GM23248 (cell line): ENCODE measurements at regions not wholly inside any gene's neighbourhood (a gene's known extent, or its start where the extent isn't known, plus 50 kb on each side); places are given as distances from the start of the nearest gene placed in this dataset.

ENCODE experiments used
- DNase-seq: peaks from one replicate; pipeline ENCODE4 v3.0.0-alpha.2; 2015
- H2AFZ ChIP-seq: fragments of 200-600 bp; sonication (generic); 2 replicates; pipeline ENCODE4 v1.6.1; 2016; ENCODE audit warnings: antibody characterized with exemption
- H3F3A ChIP-seq: fragments of 200-600 bp; sonication (generic); 2 replicates; pipeline ENCODE4 v1.6.1; 2016; ENCODE audit warnings: mild to moderate bottlenecking, antibody characterized with exemption, mixed run types; ENCODE audit not compliant: insufficient read depth
- H3K27ac ChIP-seq: fragments of 200-600 bp; sonication (generic); 2 replicates; pipeline ENCODE4 v1.5.1; 2016; ENCODE audit warnings: mild to moderate bottlenecking
- H3K27me3 ChIP-seq: fragments of 200-600 bp; sonication (generic); replicated peaks from 2 replicates; pipeline ENCODE4 v1.6.1; 2016; ENCODE audit warnings: mild to moderate bottlenecking; ENCODE audit not compliant: insufficient read depth
- H3K36me3 ChIP-seq: fragments of 200-600 bp; sonication (generic); 2 replicates; pipeline ENCODE4 v1.6.1; 2016; ENCODE audit warnings: low read depth, mild to moderate bottlenecking
- H3K4me1 ChIP-seq: fragments of 200-600 bp; sonication (generic); 2 replicates; pipeline ENCODE4 v1.6.1; 2016; ENCODE audit warnings: mild to moderate bottlenecking; ENCODE audit not compliant: insufficient read depth
- H3K4me2 ChIP-seq: fragments of 200-600 bp; sonication (generic); one replicate; pipeline ENCODE4 v1.6.1; 2016; ENCODE audit warnings: mild to moderate bottlenecking; ENCODE audit not compliant: unreplicated experiment
- H3K4me3 ChIP-seq: fragments of 200-600 bp; sonication (generic); 2 replicates; pipeline ENCODE4 v1.5.1; 2016; ENCODE audit warnings: mild to moderate bottlenecking
- H3K79me2 ChIP-seq: fragments of 200-600 bp; sonication (generic); 2 replicates; pipeline ENCODE4 v1.6.1; 2016; ENCODE audit warnings: mild to moderate bottlenecking; ENCODE audit not compliant: insufficient read depth
- H3K9ac ChIP-seq: fragments of 200-600 bp; sonication (generic); 2 replicates; pipeline ENCODE4 v1.6.1; 2016; ENCODE audit warnings: mild to moderate bottlenecking
- H3K9me2 ChIP-seq: fragments of 200-600 bp; sonication (generic); 2 replicates; pipeline ENCODE4 v1.6.1; 2016; ENCODE audit warnings: mixed run types, mild to moderate bottlenecking, moderate library complexity; ENCODE audit not compliant: insufficient read depth
- H3K9me3 ChIP-seq: fragments of 200-600 bp; sonication (generic); one replicate; pipeline ENCODE4 v1.6.1; 2017; ENCODE audit warnings: low read depth
- H4K20me1 ChIP-seq: fragments of 200-600 bp; sonication (generic); 2 replicates; pipeline ENCODE4 v1.6.0; 2016; ENCODE audit not compliant: insufficient read depth
- EZH2 ChIP-seq: fragments of 200-600 bp; sonication (generic); IDR thresholded peaks from 2 replicates; pipeline ENCODE4 v1.6.1; 2018; ENCODE audit warnings: antibody characterized with exemption, mild to moderate bottlenecking; ENCODE audit not compliant: insufficient read depth, poor library complexity, severe bottlenecking
- EZH2phosphoT487 ChIP-seq: fragments of 200-600 bp; sonication (generic); IDR thresholded peaks from 2 replicates; pipeline ENCODE4 v1.6.1; 2018; ENCODE audit warnings: antibody characterized with exemption, moderate library complexity, mild to moderate bottlenecking, low read depth; ENCODE audit not compliant: insufficient read depth
- WGBS, 2 experiments: methylation state at CpG; one replicate each; pipeline ENCODE4 v1.1.6; 2015 to 2017; ENCODE audit warnings: low lambda C conversion rate in 2 of 2, low coverage in 1 of 2; ENCODE audit errors: missing lambda C conversion rate in 2 of 2; 5-methylcytosine and 5-hydroxymethylcytosine counted together
- in situ Hi-C: fragments of 300-500 bp; cut with MboI; formaldehyde crosslinking; loops from 2 replicates; pipeline ENCODE4 v1.15.0; 2020

- Histone ChIP-seq H4K20me1 (no peaks in the 10 kb centered on the region), H3K4me2 (no peak overlapping the region), H3K36me3 (no peaks in the 10 kb centered on the region), H3K79me2 (no peaks in the 10 kb centered on the region), H2AFZ (no peak overlapping the region), H3K27ac (no peak overlapping the region), H3F3A (no peaks in the 10 kb centered on the region), H3K9ac (no peak overlapping the region), H3K9me2 (no peaks in the 10 kb centered on the region), H3K9me3 (no peaks in the 10 kb centered on the region), H3K4me3 (no peak overlapping the region), H3K4me1 (no peaks in the 10 kb centered on the region), H3K27me3 (no peaks in the 10 kb centered on the region)
- no peak for TF ChIP-seq EZH2
- no peak for TF ChIP-seq EZH2phosphoT487
- no peak for DNase-seq
- WGBS, 2 experiments, result 34 to 43% methylated on average over 9 of the region's 9 CpGs
- in situ Hi-C loops, result no loop called here
Observed at GRCh38 chr15:46773016-46773415, 944.3 kb upstream of the SEMA6D start.

GRCh38 chr15:46778876-46779275 is 938.4 kb upstream of the SEMA6D start:
- no peaks in the 10 kb centered on the region for H3K79me2 ChIP-seq

GRCh38 chr15:46786590-46787285 is 930.6 kb upstream of the SEMA6D start:
- WGBS, 2 experiments, result 10 to 14% methylated on average over 5 of the region's 5 CpGs
- in situ Hi-C loops, result no loop called here
- DNase-seq, result no peak
- Histone ChIP-seq H3K4me1 (no peaks in the 10 kb centered on the region), H3K27ac (no peak overlapping the region), H3K9ac (no peak overlapping the region), H3K27me3 (no peaks in the 10 kb centered on the region), H3K9me3 (no peaks in the 10 kb centered on the region), H3F3A (no peaks in the 10 kb centered on the region), H3K4me2 (no peak overlapping the region), H3K36me3 (no peaks in the 10 kb centered on the region), H3K9me2 (no peaks in the 10 kb centered on the region), H4K20me1 (no peaks in the 10 kb centered on the region), H3K79me2 (no peaks in the 10 kb centered on the region), H3K4me3 (no peak overlapping the region), H2AFZ (no peak overlapping the region)
- TF ChIP-seq EZH2 (no peak), EZH2phosphoT487 (no peak)

More at GRCh38 chr15:46778876-46779275, 938.4 kb upstream of the SEMA6D start:
- in situ Hi-C loops, result no loop called here
- no peak overlapping the region for H3K9ac ChIP-seq
- no peak overlapping the region for H2AFZ ChIP-seq
- no peak overlapping the region for H3K4me2 ChIP-seq
- H3F3A ChIP-seq, result no peaks in the 10 kb centered on the region
- TF ChIP-seq EZH2 (no peak), EZH2phosphoT487 (no peak)
- no peak overlapping the region for H3K27ac ChIP-seq
- H3K36me3 ChIP-seq, result no peaks in the 10 kb centered on the region
- no peak for DNase-seq
- no peaks in the 10 kb centered on the region for H3K27me3 ChIP-seq
- H4K20me1 ChIP-seq, result no peaks in the 10 kb centered on the region
- no peaks in the 10 kb centered on the region for H3K4me1 ChIP-seq
- WGBS, 2 experiments, result 42 to 44% methylated on average over 5 of the region's 5 CpGs
- H3K9me3 ChIP-seq, result no peaks in the 10 kb centered on the region
- no peak overlapping the region for H3K4me3 ChIP-seq
- H3K9me2 ChIP-seq, result no peaks in the 10 kb centered on the region

GRCh38 chr15:46795685-46796084 is 921.6 kb upstream of the SEMA6D start:
- Histone ChIP-seq H3F3A (no peaks in the 10 kb centered on the region), H3K9me3 (no peaks in the 10 kb centered on the region), H2AFZ (no peak overlapping the region), H3K27me3 (no peaks in the 10 kb centered on the region), H3K9me2 (no peaks in the 10 kb centered on the region), H3K4me1 (no peaks in the 10 kb centered on the region), H3K9ac (no peak overlapping the region), H3K36me3 (no peaks in the 10 kb centered on the region), H3K27ac (no peak overlapping the region), H3K4me3 (no peak overlapping the region), H3K4me2 (no peak overlapping the region), H3K79me2 (no peaks in the 10 kb centered on the region), H4K20me1 (no peaks in the 10 kb centered on the region)
- TF ChIP-seq EZH2phosphoT487 (no peak), EZH2 (no peak)
- WGBS, 2 experiments, result 25 to 26% methylated on average over 3 of the region's 3 CpGs
- in situ Hi-C loops, result no loop called here
- no peak for DNase-seq

- Histone ChIP-seq H3K4me2 (no peak overlapping the region), H3K9ac (no peak overlapping the region), H3K4me3 (no peak overlapping the region), H3K9me2 (no peaks in the 10 kb centered on the region), H3K79me2 (no peaks in the 10 kb centered on the region), H4K20me1 (no peaks in the 10 kb centered on the region), H3K9me3 (no peaks in the 10 kb centered on the region), H2AFZ (no peak overlapping the region), H3K27ac (no peak overlapping the region), H3F3A (no peaks in the 10 kb centered on the region), H3K27me3 (no peaks in the 10 kb centered on the region), H3K36me3 (no peaks in the 10 kb centered on the region), H3K4me1 (no peaks in the 10 kb centered on the region)
- in situ Hi-C loops, result no loop called here
- no peak for DNase-seq
- TF ChIP-seq EZH2, result no peak
- TF ChIP-seq EZH2phosphoT487, result no peak
- WGBS, 2 experiments, result 0 to 4% methylated on average over 1 of the region's 1 CpG
Observed at GRCh38 chr15:46808834-46809233, 908.5 kb upstream of the SEMA6D start.
